Small intestine (tissue), 7 donors: ENCODE measurements at regions not wholly inside any gene's neighbourhood (a gene's known extent, or its start where the extent isn't known, plus 50 kb on each side); places are given as distances from the start of the nearest gene placed in this dataset.
"Not testable (repeated sequence)": the region's sequence is repeated elsewhere in the genome, so short reads cannot be mapped to it uniquely, and the experiment has no call there.

Source experiments
- DNase-seq, 2 donors: peaks; one replicate each; pipeline versions ENCODE4 v3.0.0 to v3.0.0-alpha.2; 2013
- FAIRE-seq: peaks from 2 replicates; lab custom pipeline; 2012; peaks lifted over from hg19 to GRCh38; lab: Jason Lieb, UNC
- H3K27ac ChIP-seq, 3 donors: one replicate each; pipeline ENCODE4 v1.5.1; 2013; ENCODE audit warnings: low read length in 2 of 3, mild to moderate bottlenecking in 2 of 3, control low read depth in 1 of 3, inconsistent platforms in 1 of 3, low read depth in 1 of 3, moderate library complexity in 1 of 3
- H3K27me3 ChIP-seq, 3 donors: one replicate each; pipeline ENCODE4 v1.6.1; 2013; ENCODE audit warnings: low read length in 3 of 3, inconsistent platforms in 1 of 3; ENCODE audit not compliant: control insufficient read depth in 3 of 3, insufficient read depth in 3 of 3
- H3K36me3 ChIP-seq, 3 donors: one replicate each; pipeline ENCODE4 v1.6.1; 2013; ENCODE audit warnings: low read length in 3 of 3, inconsistent platforms in 1 of 3, low read depth in 1 of 3, mild to moderate bottlenecking in 1 of 3, moderate library complexity in 1 of 3; ENCODE audit not compliant: control insufficient read depth in 3 of 3, insufficient read depth in 2 of 3
- H3K4me1 ChIP-seq, 3 donors: one replicate each; pipeline ENCODE4 v1.6.1; 2013; ENCODE audit warnings: low read length in 2 of 3, inconsistent platforms in 1 of 3, low read depth in 1 of 3, mild to moderate bottlenecking in 1 of 3, moderate library complexity in 1 of 3; ENCODE audit not compliant: control insufficient read depth in 3 of 3, insufficient read depth in 2 of 3
- H3K4me3 ChIP-seq, 3 donors: one replicate each; pipeline ENCODE4 v1.5.1; 2013; ENCODE audit warnings: low read length in 3 of 3, control low read depth in 1 of 3, inconsistent platforms in 1 of 3, low read depth in 1 of 3, mild to moderate bottlenecking in 1 of 3, moderate library complexity in 1 of 3
- H3K9me3 ChIP-seq, 2 donors: one replicate each; pipeline ENCODE4 v1.6.1; 2013; ENCODE audit warnings: low read depth in 1 of 2, low read length in 1 of 2; ENCODE audit not compliant: control insufficient read depth in 2 of 2, insufficient read depth in 1 of 2
- WGBS, 3 donors: extraction: QIAGEN DNeasy Blood & Tissue Kit; methylation state at CpG; one replicate each; pipeline ENCODE4 v1.1.7; 2013; 5-methylcytosine and 5-hydroxymethylcytosine counted together
- donor health status: healthy with polysubstance abuse.
- donor health status: control.
- donor health status: control.
- donor health status: Bipolar disorder and iron deficiency.
- donor health status: healthy.

GRCh38 chr12:61563665-61564450 is 696.3 kb upstream of the USP15 start:
- FAIRE-seq = no peak

GRCh38 chr12:61564466-61564865 is 695.7 kb upstream of the USP15 start:
- Histone ChIP-seq H3K9me3 (no peaks in the 10 kb centered on the region), H3K4me1 (no peaks in the 10 kb centered on the region), H3K27me3 (no peaks in the 10 kb centered on the region), H3K27ac (no peak overlapping the region), H3K36me3 (no peaks in the 10 kb centered on the region), H3K4me3 (no peak overlapping the region)
- FAIRE-seq (no peak), DNase-seq (no peak)
- 42 to 50% (median 46%) methylated on average over 3 of the region's 3 CpGs for WGBS, 3 donors

More at GRCh38 chr12:61563665-61564450, 696.3 kb upstream of the USP15 start:
- Histone ChIP-seq H3K36me3 (no peaks in the 10 kb centered on the region), H3K9me3 (no peaks in the 10 kb centered on the region), H3K27ac (no peak overlapping the region), H3K4me1 (no peaks in the 10 kb centered on the region), H3K27me3 (no peaks in the 10 kb centered on the region), H3K4me3 (no peak overlapping the region)
- 50 to 56% (median 50%) methylated on average over 2 of the region's 2 CpGs for WGBS, 3 donors
- no peak for DNase-seq

- Histone ChIP-seq H3K27me3 (no peaks in the 10 kb centered on the region), H3K36me3 (no peaks in the 10 kb centered on the region), H3K4me3 (no peak overlapping the region), H3K4me1 (no peaks in the 10 kb centered on the region), H3K9me3 (no peaks in the 10 kb centered on the region), H3K27ac (no peak overlapping the region)
- no peak for DNase-seq
- 50 to 68% (median 58%) methylated on average over 2 of the region's 2 CpGs for WGBS, 3 donors
- FAIRE-seq = no peak
Observed at GRCh38 chr12:61566183-61566582, 694.0 kb upstream of the USP15 start.

GRCh38 chr12:61574339-61574738 is 685.9 kb upstream of the USP15 start:
- Histone ChIP-seq H3K36me3 (no peaks in the 10 kb centered on the region), H3K27ac (no peak overlapping the region), H3K9me3 (no peaks in the 10 kb centered on the region), H3K4me1 (no peaks in the 10 kb centered on the region), H3K4me3 (no peak overlapping the region), H3K27me3 (no peaks in the 10 kb centered on the region)
- 40 to 62% (median 42%) methylated on average over 3 of the region's 3 CpGs for WGBS, 3 donors
- FAIRE-seq (no peak), DNase-seq (no peak)

- no peaks in the 10 kb centered on the region for H3K36me3 ChIP-seq
- no peak overlapping the region for H3K27ac ChIP-seq
- 86 to 88% (median 87%) methylated on average over 1 of the region's 1 CpG for WGBS, 3 donors
- H3K4me1 ChIP-seq = no peaks in the 10 kb centered on the region
- no peak overlapping the region for H3K4me3 ChIP-seq
- H3K9me3 ChIP-seq = peaks cover 0 to 9% of the 10 kb centered on the region in 2 donors
- no peaks in the 10 kb centered on the region for H3K27me3 ChIP-seq
- DNase-seq (no peak), FAIRE-seq (no peak)
Observed at GRCh38 chr12:61584943-61585342, 675.3 kb upstream of the USP15 start.

- H3K4me3 ChIP-seq, FAIRE-seq: not testable (repeated sequence)
Observed at GRCh38 chr12:61590864-61591263, 669.3 kb upstream of the USP15 start.

GRCh38 chr12:61610143-61610542 is 650.1 kb upstream of the USP15 start:
- no peak for FAIRE-seq
- H3K4me1 ChIP-seq = no peaks in the 10 kb centered on the region

More at GRCh38 chr12:61590864-61591263, 669.3 kb upstream of the USP15 start:
- not testable (repeated sequence) for H3K4me1 ChIP-seq, H3K36me3 ChIP-seq, H3K27me3 ChIP-seq, DNase-seq, H3K27ac ChIP-seq
- H3K9me3 ChIP-seq = peaks cover 0 to 31% of the 10 kb centered on the region in 2 donors

GRCh38 chr12:61629702-61630101 is 630.5 kb upstream of the USP15 start:
- H3K4me1 ChIP-seq = no peaks in the 10 kb centered on the region
- WGBS, 3 donors = 79 to 81% (median 80%) methylated on average over 2 of the region's 2 CpGs
- no peak overlapping the region for H3K4me3 ChIP-seq
- FAIRE-seq (no peak), DNase-seq (no peak)
- no peaks in the 10 kb centered on the region for H3K36me3 ChIP-seq
- no peaks in the 10 kb centered on the region for H3K27me3 ChIP-seq
- no peak overlapping the region for H3K27ac ChIP-seq
- H3K9me3 ChIP-seq = peaks cover 0 to 3% of the 10 kb centered on the region in 2 donors

More at GRCh38 chr12:61610143-61610542, 650.1 kb upstream of the USP15 start:
- no peak for DNase-seq
- Histone ChIP-seq H3K27ac (no peak overlapping the region), H3K9me3 (no peaks in the 10 kb centered on the region), H3K36me3 (no peaks in the 10 kb centered on the region), H3K4me3 (no peak overlapping the region), H3K27me3 (no peaks in the 10 kb centered on the region)

GRCh38 chr12:61646639-61647038 is 613.6 kb upstream of the USP15 start:
- 71 to 81% (median 76%) methylated on average over 3 of the region's 3 CpGs for WGBS, 3 donors

More at GRCh38 chr12:61646639-61647038, 613.6 kb upstream of the USP15 start:
- Histone ChIP-seq H3K9me3 (no peaks in the 10 kb centered on the region), H3K36me3 (no peaks in the 10 kb centered on the region), H3K27me3 (no peaks in the 10 kb centered on the region), H3K4me1 (no peaks in the 10 kb centered on the region), H3K4me3 (no peak overlapping the region), H3K27ac (no peak overlapping the region)
- FAIRE-seq (no peak), DNase-seq (no peak)
